ENCODE measurements at regions not wholly inside any gene's neighbourhood (a gene's known extent, or its start where the extent isn't known, plus 50 kb on each side); places are given as distances from the start of the nearest gene placed in this dataset.

- TF ChIP-seq EGR1 (IDR thresholded peaks at IDR 0.05; ENCODE audit: low read depth in 2 of 2) (no peak), GABPA (IDR thresholded peaks at IDR 0.05 in 1 of 2, conservative IDR thresholded peaks at IDR 0.05 in 1 of 2) (no peak)
Measured at GRCh38 chr1:38671221-38671620, 188.4 kb downstream of the RRAGC start (continued).

GRCh38 chr1:38670544-38671122 lies 188.9 kb downstream of the RRAGC start:
- Histone ChIP-seq H3K27ac (ENCODE audit: low read depth in 1 of 2, low read length in 2 of 2) (no peak overlapping the region), H3K4me1 (ENCODE audit: control insufficient read depth in 4 of 4, insufficient read depth in 4 of 4, low read length in 3 of 4) (no peaks in the 10 kb centered on the region), H3K9me3 (ENCODE audit: control insufficient read depth in 4 of 4, low read length in 3 of 4) (peaks cover 0 to 4% (median 2%) of the 10 kb centered on the region in 4 donors), H3K9ac (ENCODE audit: low read depth in 1 of 2, low read length in 2 of 2) (no peak overlapping the region), H3K27me3 (ENCODE audit: control insufficient read depth in 4 of 4, insufficient read depth in 4 of 4, low read length in 3 of 4) (peaks cover 0 to 17% (median 0%) of the 10 kb centered on the region in 4 donors), H3K4me3 (ENCODE audit: low read depth in 1 of 3, low read length in 3 of 3) (no peak overlapping the region), H3K36me3 (ENCODE audit: control insufficient read depth in 4 of 4, insufficient read depth in 3 of 4, low read depth in 1 of 4, low read length in 3 of 4) (no peaks in the 10 kb centered on the region)
- WGBS, result 73% methylated on average over 4 of the region's 4 CpGs
- TF ChIP-seq RXRA (IDR thresholded peaks at IDR 0.05) (no peak), HNF4G (IDR thresholded peaks at IDR 0.05) (no peak), REST (IDR thresholded peaks at IDR 0.05) (no peak), EGR1 (IDR thresholded peaks at IDR 0.05; ENCODE audit: low read depth in 2 of 2) (no peak), FOXA1 (IDR thresholded peaks at IDR 0.05) (no peak), ATF3 (IDR thresholded peaks at IDR 0.05) (no peak), YY1 (IDR thresholded peaks at IDR 0.05) (no peak), FOXA2 (IDR thresholded peaks at IDR 0.05) (no peak), JUND (IDR thresholded peaks at IDR 0.05) (no peak), HNF4A (conservative IDR thresholded peaks at IDR 0.05) (no peak), MAX (IDR thresholded peaks at IDR 0.05) (no peak), TAF1 (conservative IDR thresholded peaks at IDR 0.05) (no peak), RAD21 (IDR thresholded peaks at IDR 0.05) (no peak), GABPA (IDR thresholded peaks at IDR 0.05 in 1 of 2, conservative IDR thresholded peaks at IDR 0.05 in 1 of 2) (no peak)
- no peak for DNase-seq (ENCODE audit: low spot score)

- peaks cover 0 to 15% (median 0%) of the 10 kb centered on the region in 4 donors for H3K27me3 ChIP-seq (ENCODE audit: control insufficient read depth in 4 of 4, insufficient read depth in 4 of 4, low read length in 3 of 4)
- no peak overlapping the region for H3K4me3 ChIP-seq (ENCODE audit: low read depth in 1 of 3, low read length in 3 of 3)
- no peaks in the 10 kb centered on the region for H3K36me3 ChIP-seq (ENCODE audit: control insufficient read depth in 4 of 4, insufficient read depth in 3 of 4, low read depth in 1 of 4, low read length in 3 of 4)
- DNase-seq (ENCODE audit: low spot score), result no peak
- no peak overlapping the region for H3K27ac ChIP-seq (ENCODE audit: low read depth in 1 of 2, low read length in 2 of 2)
- no peaks in the 10 kb centered on the region for H3K4me1 ChIP-seq (ENCODE audit: control insufficient read depth in 4 of 4, insufficient read depth in 4 of 4, low read length in 3 of 4)
- peaks cover 0 to 5% (median 4%) of the 10 kb centered on the region in 4 donors for H3K9me3 ChIP-seq (ENCODE audit: control insufficient read depth in 4 of 4, low read length in 3 of 4)
- H3K9ac ChIP-seq (ENCODE audit: low read depth in 1 of 2, low read length in 2 of 2), result no peak overlapping the region
- WGBS, result 53% methylated on average over 4 of the region's 4 CpGs
- no peak for TF ChIP-seq FOXA2 (IDR thresholded peaks at IDR 0.05)
- no peak for TF ChIP-seq YY1 (IDR thresholded peaks at IDR 0.05)
- TF ChIP-seq CTCF (IDR thresholded peaks at IDR 0.05; ENCODE audit: low read depth, low read length, missing input control), result no peak
Measured at GRCh38 chr1:38667626-38668025, 191.9 kb downstream of the RRAGC start.

Measured in liver (tissue), 8 donors.